HG02623 (cell line): ENCODE measurements at regions not wholly inside any gene's neighbourhood (a gene's known extent, or its start where the extent isn't known, plus 50 kb on each side); places are given as distances from the start of the nearest gene placed in this dataset.
"Not testable (repeated sequence)": the region's sequence is repeated elsewhere in the genome, so short reads cannot be mapped to it uniquely, and the experiment has no call there.

Source experiments
- ATAC-seq: cut with Tn5 transposase; IDR thresholded peaks from one replicate; pipeline ENCODE4 v1.9.1; 2021; ENCODE audit warnings: moderate library complexity; ENCODE audit not compliant: unreplicated experiment

DNA sequence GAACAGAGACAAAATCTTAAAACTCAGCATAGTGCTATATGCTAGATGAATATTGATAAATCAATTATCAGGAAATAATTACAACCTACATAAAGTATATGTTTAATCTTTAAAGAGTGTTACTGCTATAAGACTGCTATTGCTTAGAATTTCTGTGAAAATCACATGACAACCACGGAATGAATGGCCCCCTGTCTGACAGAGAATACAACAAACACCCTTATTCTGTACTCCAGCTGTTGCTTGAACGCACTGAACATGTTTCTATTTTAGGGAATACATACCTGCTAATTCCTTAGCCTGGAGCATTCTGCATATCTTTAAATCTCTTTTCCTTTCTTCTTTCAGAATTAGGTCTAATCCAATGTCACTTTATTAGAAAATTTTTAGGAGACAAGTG is 452.4 kb upstream of the PHF14 start:
- no peak for ATAC-seq

- not testable (repeated sequence) for ATAC-seq
These were observed 440.2 kb upstream of the PHF14 start for GRCh38 chr7:10533429-10533828.

DNA sequence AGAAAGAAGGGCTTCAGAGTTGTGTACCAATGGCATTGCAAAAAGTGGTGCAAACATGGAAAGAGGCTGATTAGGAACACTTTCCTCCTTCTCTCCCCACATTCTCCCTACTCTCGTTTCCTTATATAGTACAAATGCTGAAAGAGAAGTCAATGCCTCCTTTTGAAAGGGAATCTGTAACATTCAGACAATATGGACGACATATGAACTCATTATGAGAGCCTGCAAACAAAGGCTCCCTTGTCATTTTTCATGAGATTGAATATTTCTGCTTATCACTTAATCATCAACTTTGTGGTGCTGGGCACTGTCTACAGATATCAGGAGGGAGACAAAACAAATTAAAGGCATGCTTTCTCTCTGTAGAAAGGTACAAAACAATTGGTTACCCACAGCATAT is 437.1 kb upstream of the PHF14 start:
- ATAC-seq = no peak

DNA sequence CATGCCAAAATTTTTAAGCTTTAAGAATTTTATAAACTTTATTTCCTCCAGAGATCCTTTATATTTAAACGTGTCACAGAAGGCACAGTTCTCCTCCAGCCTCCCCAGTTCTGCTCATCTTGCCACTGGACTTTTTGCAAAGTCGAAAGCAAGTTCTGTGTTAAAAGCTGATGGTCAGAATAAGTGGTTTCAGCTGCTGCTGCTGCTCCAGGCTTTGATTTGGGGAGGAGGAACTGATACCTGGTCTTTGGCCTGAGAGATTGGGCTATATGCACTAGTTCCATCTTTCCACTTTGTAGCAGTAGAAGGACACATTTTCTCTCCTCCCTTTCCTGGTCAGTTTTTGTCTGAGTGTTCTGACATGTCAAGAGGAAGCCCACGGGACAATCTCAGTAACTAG is 435.9 kb upstream of the PHF14 start:
- ATAC-seq = no peak

- no peak for ATAC-seq
These were observed 416.3 kb upstream of the PHF14 start for GRCh38 chr7:10557375-10557774.

- ATAC-seq = no peak
These were observed 413.2 kb upstream of the PHF14 start for GRCh38 chr7:10560497-10560896.

DNA sequence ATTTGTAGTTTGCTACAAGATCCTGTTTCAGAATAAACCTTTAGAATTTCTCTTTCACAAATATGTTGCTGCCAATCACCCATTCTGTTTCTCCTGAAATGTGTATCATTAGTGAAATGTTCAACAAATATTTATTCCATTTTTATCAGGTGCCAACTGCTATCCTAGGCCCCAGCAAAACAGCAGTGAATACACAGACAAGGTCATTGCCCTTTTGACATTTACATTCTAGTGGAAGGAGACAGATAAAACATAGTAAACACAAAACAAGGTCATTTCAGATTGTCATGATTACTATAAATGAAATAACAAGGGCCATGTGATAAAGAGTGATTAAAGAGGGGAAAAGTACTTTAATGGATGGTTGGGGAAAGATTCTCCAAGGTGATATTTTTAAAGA is 404.8 kb upstream of the PHF14 start:
- no peak for ATAC-seq

DNA sequence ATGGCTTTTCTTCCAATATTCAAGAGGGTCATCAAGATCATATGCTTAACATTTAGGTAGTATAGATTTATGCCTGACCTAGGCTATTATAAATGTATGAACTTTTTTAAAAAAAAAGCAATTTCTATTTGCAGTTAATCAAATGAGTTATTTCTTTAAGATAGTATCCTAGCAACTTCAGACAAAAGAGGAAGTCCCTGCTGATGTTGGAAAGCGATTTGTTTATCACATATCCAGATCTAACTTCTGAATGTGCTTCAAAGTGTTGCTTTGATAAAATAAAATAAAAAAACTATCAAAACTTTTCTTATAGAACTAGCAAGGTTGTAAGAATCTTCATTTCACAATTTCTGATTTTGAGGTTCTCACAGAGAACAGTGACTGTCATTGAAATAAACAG is 401.9 kb upstream of the PHF14 start:
- ATAC-seq = no peak

DNA sequence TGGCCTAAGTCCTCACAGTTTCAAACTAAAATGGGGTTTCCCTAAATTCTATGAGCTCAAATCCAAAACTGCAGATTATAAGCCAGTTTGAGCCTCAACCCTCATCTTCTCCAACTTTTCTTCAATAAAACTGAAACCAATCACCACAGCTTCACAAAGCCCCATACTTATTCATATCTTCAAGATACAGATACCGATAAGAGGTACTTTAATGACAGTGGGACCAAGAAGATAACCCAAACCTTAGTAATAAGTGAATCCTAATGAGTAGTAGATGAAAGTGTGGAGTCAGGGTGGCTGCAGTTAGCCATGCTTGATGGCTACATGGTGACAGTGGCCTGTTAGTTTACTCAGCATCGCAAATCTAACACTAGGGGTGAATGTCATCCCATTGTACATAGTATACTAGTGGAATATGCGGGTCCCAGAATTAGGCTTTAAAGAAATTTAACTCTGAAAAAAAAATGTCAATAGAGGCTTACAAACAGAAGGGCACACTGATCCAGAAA is 395.8 kb upstream of the PHF14 start:
- ATAC-seq = no peak

- ATAC-seq = no peak
These were observed 394.1 kb upstream of the PHF14 start for GRCh38 chr7:10579561-10579960.

DNA sequence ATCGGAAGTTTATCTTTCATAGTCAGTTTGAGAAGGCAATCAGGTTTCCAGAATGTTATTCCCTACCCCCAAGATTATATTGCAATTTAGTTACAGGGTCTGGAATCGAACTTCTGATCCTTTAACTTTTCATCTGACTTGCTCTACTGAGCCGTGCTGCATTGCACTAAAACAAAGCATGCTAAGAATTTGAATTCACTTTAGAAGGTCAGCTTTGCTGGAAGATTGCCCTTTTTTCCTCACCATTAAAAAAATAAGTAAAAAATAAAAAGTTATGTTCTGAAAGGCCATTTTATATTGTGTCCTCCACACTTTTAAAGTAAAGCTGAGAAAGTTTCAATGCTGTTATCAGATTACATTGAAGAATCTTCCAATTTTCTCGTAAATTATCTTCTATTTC is 388.8 kb upstream of the PHF14 start:
- ATAC-seq = no peak

DNA sequence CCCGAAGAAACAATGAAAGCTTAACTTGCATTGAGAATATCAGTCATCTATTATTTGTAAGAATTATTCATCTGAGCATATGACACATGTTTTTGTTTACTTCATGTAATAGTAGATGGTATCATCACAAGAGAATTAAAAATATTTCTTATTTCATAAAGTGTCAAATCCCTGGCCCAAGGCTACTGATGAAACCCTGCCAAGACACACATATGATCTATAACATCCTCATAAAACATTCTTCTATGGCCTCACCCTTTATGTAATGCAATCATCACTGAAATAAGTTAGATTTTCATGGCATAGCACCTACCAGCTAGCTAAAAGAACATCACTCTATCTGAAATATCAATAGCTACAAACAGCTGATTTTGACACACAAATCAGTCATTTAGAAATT is 385.6 kb upstream of the PHF14 start:
- no peak for ATAC-seq

DNA sequence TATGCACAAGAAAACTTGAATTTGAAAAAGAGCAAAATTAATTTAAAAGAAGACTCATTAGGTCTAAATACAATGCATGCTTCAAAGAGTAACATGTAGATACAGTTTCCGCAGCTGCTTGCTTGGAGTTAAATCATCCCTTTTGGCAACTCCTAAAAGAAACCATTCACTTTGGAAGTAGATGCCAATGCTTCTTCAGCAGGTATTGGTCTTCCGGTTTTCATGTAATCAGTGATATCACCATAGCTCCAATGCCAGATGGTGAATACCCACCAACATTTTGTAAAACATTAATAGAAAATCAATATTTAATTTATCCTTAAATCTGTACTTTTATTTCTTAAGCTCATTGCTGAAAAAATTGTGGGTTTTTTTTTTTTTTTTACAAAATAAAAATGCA is 381.1 kb upstream of the PHF14 start:
- no peak for ATAC-seq

GRCh38 chr7:10593080-10593479 is 380.6 kb upstream of the PHF14 start:
- ATAC-seq = no peak

DNA sequence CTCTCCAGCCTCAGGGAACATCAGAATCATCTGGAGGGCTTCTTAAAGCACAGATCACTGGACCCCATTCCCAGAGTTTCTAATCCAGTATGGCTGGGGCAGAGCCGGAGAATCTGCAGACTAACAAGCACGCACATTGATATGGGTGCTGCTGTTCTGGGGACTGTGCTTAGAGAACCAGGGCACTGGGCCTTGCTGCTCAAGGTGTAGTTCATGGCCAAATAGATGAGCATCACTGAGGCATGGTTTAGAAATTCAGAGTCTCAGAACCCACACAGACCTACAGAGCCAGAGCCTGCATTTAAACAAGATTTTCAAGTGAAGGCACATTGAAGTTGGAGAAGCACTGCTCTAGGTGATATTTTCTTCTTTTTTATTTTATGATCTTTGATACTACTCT is 376.8 kb upstream of the PHF14 start:
- ATAC-seq = no peak

- ATAC-seq = no peak
These were observed 369.5 kb upstream of the PHF14 start for GRCh38 chr7:10604128-10604527.

DNA sequence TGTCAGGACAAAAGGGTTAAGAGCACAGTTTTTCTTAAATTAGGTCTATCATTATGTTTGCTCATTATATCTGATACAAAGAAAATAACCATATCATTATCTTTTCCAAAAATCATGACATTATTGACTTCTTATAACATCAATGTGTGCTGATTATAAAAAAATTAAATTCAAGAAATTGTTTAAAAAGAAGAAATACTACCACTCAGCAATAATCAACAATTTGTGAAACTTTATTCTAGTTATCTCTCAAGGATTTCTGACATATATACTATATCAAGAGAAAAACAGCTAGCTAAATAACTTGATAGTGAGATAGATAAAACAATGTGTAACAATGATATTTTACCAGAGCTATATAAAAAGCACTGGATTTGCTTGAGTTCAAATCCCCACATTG is 360.7 kb upstream of the PHF14 start:
- ATAC-seq = no peak

GRCh38 chr7:10618953-10619352 is 354.7 kb upstream of the PHF14 start:
- no peak for ATAC-seq

GRCh38 chr7:10632712-10633111 is 341.0 kb upstream of the PHF14 start:
- no peak for ATAC-seq

DNA sequence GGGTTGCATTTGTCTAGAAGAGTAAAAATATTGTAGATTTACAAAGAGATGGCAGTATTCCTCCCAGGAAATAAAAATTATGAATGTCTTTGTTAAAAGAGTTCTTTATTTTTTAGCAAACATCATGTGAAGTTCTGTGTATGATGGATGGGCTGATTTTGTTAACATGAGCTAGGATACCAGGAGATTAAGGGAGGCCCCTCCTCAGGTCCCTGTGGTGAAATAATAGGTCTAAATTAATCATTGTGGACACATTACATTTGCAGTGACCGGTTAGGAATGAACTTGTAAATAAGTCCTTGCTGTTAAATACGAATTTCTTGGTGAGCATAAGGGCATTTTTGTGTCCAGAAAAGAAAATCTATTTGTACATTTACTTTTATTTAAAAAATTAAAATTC is 339.4 kb upstream of the PHF14 start:
- no peak for ATAC-seq

DNA sequence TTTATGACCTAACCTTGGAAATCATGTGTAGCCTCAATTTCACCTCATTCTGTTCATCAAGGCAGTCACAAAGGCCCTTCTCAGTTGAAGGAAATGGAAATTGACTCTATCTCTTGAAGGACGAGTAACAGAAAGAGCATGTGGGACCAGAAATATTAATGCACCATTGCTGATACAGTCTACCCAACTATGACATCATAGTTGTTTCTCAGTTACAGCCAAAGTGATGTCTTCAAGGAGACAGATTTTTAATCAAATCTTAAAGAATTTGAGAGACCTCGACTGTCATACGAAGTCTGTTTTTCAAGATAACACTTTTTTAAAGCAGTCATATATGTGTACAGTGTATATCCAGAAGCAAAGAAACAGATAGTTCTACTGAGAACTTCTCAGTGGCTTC is 335.7 kb upstream of the PHF14 start:
- no peak for ATAC-seq

- no peak for ATAC-seq
These were observed 330.1 kb upstream of the PHF14 start for GRCh38 chr7:10643545-10643944.

DNA sequence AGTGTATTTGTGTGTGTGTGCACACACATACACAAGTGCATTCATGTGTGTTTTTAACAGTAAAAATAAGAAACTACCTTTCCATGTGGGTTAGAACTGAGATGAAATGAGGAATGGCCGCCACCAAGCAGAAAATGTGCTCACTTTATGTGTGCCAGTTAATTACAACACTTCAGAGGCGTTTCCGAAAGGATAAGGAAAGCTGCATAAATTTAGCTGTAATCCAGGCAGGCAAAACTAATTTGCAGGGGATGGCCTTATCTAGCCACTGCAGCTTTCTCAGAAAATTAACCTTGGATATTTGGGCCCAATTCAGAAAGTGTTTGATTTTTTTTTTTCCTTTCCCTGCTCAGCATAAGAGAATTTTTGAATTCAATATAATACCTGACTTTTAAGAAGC is 328.8 kb upstream of the PHF14 start:
- no peak for ATAC-seq

- no peak for ATAC-seq
These were observed 327.5 kb upstream of the PHF14 start for GRCh38 chr7:10646194-10646593.
